Choroid plexus epithelial cell (primary cell): ENCODE measurements at regions not wholly inside any gene's neighbourhood (a gene's known extent, or its start where the extent isn't known, plus 50 kb on each side); places are given as distances from the start of the nearest gene placed in this dataset.

Experiments
- DNase-seq: peaks from one replicate; pipeline ENCODE4 v3.0.0-alpha.2; 2010; ENCODE audit warnings: low read depth
- H3K4me3 ChIP-seq: 2 replicates; pipeline ENCODE4 v1.5.1; 2011; ENCODE audit warnings: low read depth, mild to moderate bottlenecking, control low read depth, low read length, moderate library complexity
- CTCF ChIP-seq: conservative IDR thresholded peaks from 2 replicates; pipeline ENCODE4 v1.5.1; 2011; ENCODE audit warnings: low read depth, mild to moderate bottlenecking, control low read depth, inconsistent platforms, low read length, moderate library complexity

DNA sequence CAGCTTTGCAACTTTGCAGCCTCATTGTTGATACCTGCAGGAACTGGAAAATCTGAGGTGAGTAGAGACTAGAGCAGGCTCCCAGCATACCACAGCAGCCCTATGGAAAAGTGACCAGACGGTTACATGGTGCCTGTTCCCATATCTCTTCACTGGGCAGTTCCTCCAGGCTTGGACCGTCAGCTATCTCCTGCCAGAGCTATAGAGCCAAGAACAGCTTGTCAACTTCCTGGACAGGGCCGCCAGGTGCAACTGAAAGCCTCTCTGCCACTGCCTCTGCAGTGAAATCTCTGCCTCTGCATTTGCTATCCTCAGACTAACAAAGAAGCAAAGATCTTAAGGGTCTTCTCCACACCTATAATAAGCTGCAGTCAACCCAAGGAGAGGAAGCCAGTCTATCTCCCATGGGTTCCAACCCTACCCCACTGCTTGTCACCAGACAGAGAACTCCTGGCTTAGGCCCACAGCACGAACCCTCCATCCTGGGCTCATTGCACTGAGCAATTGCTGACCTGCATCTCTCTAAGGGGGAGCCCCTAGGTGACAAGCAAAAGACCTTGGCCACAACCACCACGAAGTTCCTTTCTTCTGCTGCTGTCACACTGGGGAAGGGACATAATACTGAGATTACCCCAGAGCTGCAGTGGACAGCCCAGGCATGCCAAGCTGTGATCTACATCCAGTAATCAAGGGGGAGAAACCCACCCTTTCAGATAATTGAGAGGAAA lies 60.1 kb upstream of the KHDRBS2 start:
- DNase-seq, result no peak
- no peak for TF ChIP-seq CTCF
- H3K4me3 ChIP-seq, result no peak overlapping the region

- no peak for DNase-seq
- no peak for TF ChIP-seq CTCF
- no peak overlapping the region for H3K4me3 ChIP-seq
Observed at GRCh38 chr6:62345446-62345845, 59.4 kb upstream of the KHDRBS2 start.

- DNase-seq, result no peak
- no peak overlapping the region for H3K4me3 ChIP-seq
- TF ChIP-seq CTCF, result no peak
Observed at GRCh38 chr6:62344850-62345249, 58.8 kb upstream of the KHDRBS2 start.

- no peak overlapping the region for H3K4me3 ChIP-seq
- no peak for TF ChIP-seq CTCF
- no peak for DNase-seq
Observed at GRCh38 chr6:62338477-62338876, 52.5 kb upstream of the KHDRBS2 start.
